Stimulated activated CD4-positive, alpha-beta T cell treated with anti-CD3 and anti-CD28 coated beads, Interleukin-2, amount 100 ng/mL, for 24 hours (primary cell): ENCODE measurements at regions not wholly inside any gene's neighbourhood (a gene's known extent, or its start where the extent isn't known, plus 50 kb on each side); places are given as distances from the start of the nearest gene placed in this dataset.
"Not testable (repeated sequence)": the region's sequence is repeated elsewhere in the genome, so short reads cannot be mapped to it uniquely, and the experiment has no call there.

ENCODE experiments used
- DNase-seq, 2 donors: peaks; one replicate each; pipeline ENCODE4 v3.0.0-alpha.2; 2020

GRCh38 chr2:168300460-168300859 is 53.1 kb upstream of the STK39 start:
- DNase-seq = no peak

- no peak for DNase-seq
These were observed 56.8 kb upstream of the STK39 start for GRCh38 chr2:168304024-168304681.

- no peak for DNase-seq
These were observed 60.0 kb upstream of the STK39 start for GRCh38 chr2:168307379-168307778.

- DNase-seq = no peak
These were observed 63.2 kb upstream of the STK39 start for GRCh38 chr2:168310580-168310979.

GRCh38 chr2:168311261-168311910 is 64.0 kb upstream of the STK39 start:
- DNase-seq = no peak

GRCh38 chr2:168312036-168312822 is 64.8 kb upstream of the STK39 start:
- DNase-seq = no peak

- no peak for DNase-seq
These were observed 66.8 kb upstream of the STK39 start for GRCh38 chr2:168314236-168314635.

GRCh38 chr2:168315331-168316072 is 68.1 kb upstream of the STK39 start:
- DNase-seq = no peak

- no peak for DNase-seq
These were observed 68.7 kb upstream of the STK39 start for GRCh38 chr2:168316073-168316440.

- DNase-seq = no peak
These were observed 69.9 kb upstream of the STK39 start for GRCh38 chr2:168317282-168317681.

GRCh38 chr2:168320267-168320666 is 72.9 kb upstream of the STK39 start:
- no peak for DNase-seq

- DNase-seq = no peak
These were observed 75.1 kb upstream of the STK39 start for GRCh38 chr2:168322325-168323007.

GRCh38 chr2:168323529-168324021 is 76.2 kb upstream of the STK39 start:
- no peak for DNase-seq

- no peak for DNase-seq
These were observed 79.2 kb upstream of the STK39 start for GRCh38 chr2:168326572-168326971.

- DNase-seq = no peak
These were observed 79.9 kb upstream of the STK39 start for GRCh38 chr2:168327328-168327727.

- DNase-seq = no peak
These were observed 81.0 kb upstream of the STK39 start for GRCh38 chr2:168328421-168328820.

GRCh38 chr2:168330624-168331423 is 83.4 kb upstream of the STK39 start:
- no peak for DNase-seq

GRCh38 chr2:168335254-168335653 is 87.9 kb upstream of the STK39 start:
- not testable (repeated sequence) for DNase-seq

- DNase-seq = peak; percentile 52 to 54
These were observed 89.5 kb upstream of the STK39 start for GRCh38 chr2:168336786-168337388.

GRCh38 chr2:168338292-168338691 is 90.9 kb upstream of the STK39 start:
- no peak for DNase-seq

GRCh38 chr2:168338803-168339437 is 91.5 kb upstream of the STK39 start:
- no peak for DNase-seq
